ENCODE measurements at regions not wholly inside any gene's neighbourhood (a gene's known extent, or its start where the extent isn't known, plus 50 kb on each side); places are given as distances from the start of the nearest gene placed in this dataset.

- Mint-ChIP-seq H3K4me1 (no peaks in the 10 kb centered on the region), H3K36me3 (ENCODE audit: low read depth) (no peaks in the 10 kb centered on the region), H3K27ac (no peak overlapping the region), H3K27me3 (ENCODE audit: insufficient read depth) (no peaks in the 10 kb centered on the region), H3K9me3 (no peaks in the 10 kb centered on the region), H3K4me3 (no peak overlapping the region)
- H3K36me3 ChIP-seq (ENCODE audit: control insufficient read depth, insufficient read depth, low read length), result no peaks in the 10 kb centered on the region
- no peaks in the 10 kb centered on the region for H3K27me3 ChIP-seq (ENCODE audit: control insufficient read depth, insufficient read depth, low read length, poor library complexity, severe bottlenecking)
- WGBS, 2 experiments (ENCODE audit: insufficient coverage in 1 of 2, insufficient read length in 1 of 2), result 96 to 99% methylated on average over 2 of the region's 2 CpGs
- H3K4me1 ChIP-seq (ENCODE audit: control insufficient read depth, insufficient read depth, low read length), result no peaks in the 10 kb centered on the region
- DNase-seq, result no peak
- H3K27ac ChIP-seq (ENCODE audit: low read depth, low read length), result no peak overlapping the region
- TF ChIP-seq, protein P1, sequence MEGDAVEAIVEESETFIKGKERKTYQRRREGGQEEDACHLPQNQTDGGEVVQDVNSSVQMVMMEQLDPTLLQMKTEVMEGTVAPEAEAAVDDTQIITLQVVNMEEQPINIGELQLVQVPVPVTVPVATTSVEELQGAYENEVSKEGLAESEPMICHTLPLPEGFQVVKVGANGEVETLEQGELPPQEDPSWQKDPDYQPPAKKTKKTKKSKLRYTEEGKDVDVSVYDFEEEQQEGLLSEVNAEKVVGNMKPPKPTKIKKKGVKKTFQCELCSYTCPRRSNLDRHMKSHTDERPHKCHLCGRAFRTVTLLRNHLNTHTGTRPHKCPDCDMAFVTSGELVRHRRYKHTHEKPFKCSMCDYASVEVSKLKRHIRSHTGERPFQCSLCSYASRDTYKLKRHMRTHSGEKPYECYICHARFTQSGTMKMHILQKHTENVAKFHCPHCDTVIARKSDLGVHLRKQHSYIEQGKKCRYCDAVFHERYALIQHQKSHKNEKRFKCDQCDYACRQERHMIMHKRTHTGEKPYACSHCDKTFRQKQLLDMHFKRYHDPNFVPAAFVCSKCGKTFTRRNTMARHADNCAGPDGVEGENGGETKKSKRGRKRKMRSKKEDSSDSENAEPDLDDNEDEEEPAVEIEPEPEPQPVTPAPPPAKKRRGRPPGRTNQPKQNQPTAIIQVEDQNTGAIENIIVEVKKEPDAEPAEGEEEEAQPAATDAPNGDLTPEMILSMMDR (conservative IDR thresholded peaks at IDR 0.05), result no peak
- H3K9me3 ChIP-seq (ENCODE audit: control insufficient read depth, low read length), result no peaks in the 10 kb centered on the region
- no peak overlapping the region for H3K4me3 ChIP-seq (ENCODE audit: low read length)
- no peak overlapping the region for H3K9ac ChIP-seq (ENCODE audit: extremely low read depth, low read length, poor library complexity, severe bottlenecking)
Measured at GRCh38 chr1:199149591-199149990, 510.8 kb downstream of the PTPRC start.

GRCh38 chr1:199150756-199151155, 511.9 kb downstream of the PTPRC start:
- Mint-ChIP-seq H3K9me3 (no peaks in the 10 kb centered on the region), H3K36me3 (ENCODE audit: low read depth) (no peaks in the 10 kb centered on the region), H3K27me3 (ENCODE audit: insufficient read depth) (no peaks in the 10 kb centered on the region), H3K27ac (no peak overlapping the region), H3K4me1 (no peaks in the 10 kb centered on the region), H3K4me3 (no peak overlapping the region)
- Histone ChIP-seq H3K27me3 (ENCODE audit: control insufficient read depth, insufficient read depth, low read length, poor library complexity, severe bottlenecking) (no peaks in the 10 kb centered on the region), H3K4me1 (ENCODE audit: control insufficient read depth, insufficient read depth, low read length) (no peaks in the 10 kb centered on the region), H3K9me3 (ENCODE audit: control insufficient read depth, low read length) (no peaks in the 10 kb centered on the region), H3K36me3 (ENCODE audit: control insufficient read depth, insufficient read depth, low read length) (no peaks in the 10 kb centered on the region), H3K4me3 (ENCODE audit: low read length) (no peak overlapping the region), H3K9ac (ENCODE audit: extremely low read depth, low read length, poor library complexity, severe bottlenecking) (no peak overlapping the region), H3K27ac (ENCODE audit: low read depth, low read length) (no peak overlapping the region)
- no CpG with 5 or more reads among the region's 1 CpG for WGBS, 2 experiments (ENCODE audit: insufficient coverage in 1 of 2, insufficient read length in 1 of 2)
- TF ChIP-seq, protein P1 (conservative IDR thresholded peaks at IDR 0.05), result no peak
- DNase-seq, result no peak

- H3K4me3 Mint-ChIP-seq, result no peak overlapping the region
- H3K36me3 ChIP-seq (ENCODE audit: control insufficient read depth, insufficient read depth, low read length), result no peaks in the 10 kb centered on the region
- no peaks in the 10 kb centered on the region for H3K27me3 Mint-ChIP-seq (ENCODE audit: insufficient read depth)
- no peak overlapping the region for H3K4me3 ChIP-seq (ENCODE audit: low read length)
- TF ChIP-seq, protein P1 (conservative IDR thresholded peaks at IDR 0.05), result no peak
- H3K27ac Mint-ChIP-seq, result no peak overlapping the region
- no peaks in the 10 kb centered on the region for H3K9me3 ChIP-seq (ENCODE audit: control insufficient read depth, low read length)
- no peak overlapping the region for H3K9ac ChIP-seq (ENCODE audit: extremely low read depth, low read length, poor library complexity, severe bottlenecking)
- H3K27ac ChIP-seq (ENCODE audit: low read depth, low read length), result no peak overlapping the region
- no peaks in the 10 kb centered on the region for H3K9me3 Mint-ChIP-seq
- no peaks in the 10 kb centered on the region for H3K4me1 Mint-ChIP-seq
- no peaks in the 10 kb centered on the region for H3K27me3 ChIP-seq (ENCODE audit: control insufficient read depth, insufficient read depth, low read length, poor library complexity, severe bottlenecking)
- no peak for DNase-seq
- H3K4me1 ChIP-seq (ENCODE audit: control insufficient read depth, insufficient read depth, low read length), result no peaks in the 10 kb centered on the region
- H3K36me3 Mint-ChIP-seq (ENCODE audit: low read depth), result no peaks in the 10 kb centered on the region
- WGBS, 2 experiments (ENCODE audit: insufficient coverage in 1 of 2, insufficient read length in 1 of 2), result 68 to 82% methylated on average over 3 to 6 of the region's 6 CpGs
Measured at GRCh38 chr1:199151634-199152425, 513.0 kb downstream of the PTPRC start.

All from endodermal cell (in vitro differentiated cells).